CD4-positive, alpha-beta memory T cell (primary cell): ENCODE measurements at regions not wholly inside any gene's neighbourhood (a gene's known extent, or its start where the extent isn't known, plus 50 kb on each side); places are given as distances from the start of the nearest gene placed in this dataset.
A peak's percentile ranks its signal among the peaks of the same experiment; 100 is the strongest.

Experiments used
- CTCF ChIA-PET: fragments of 350-600 bp; sonication (Branson Sonifier 250); formaldehyde crosslinking; loops from one replicate; lab custom pipeline; 2021; ENCODE audit warnings: inconsistent platforms; ENCODE audit not compliant: partially characterized antibody; lab: Charles Lee
- POLR2A ChIA-PET: fragments of 350-600 bp; sonication (Branson Sonifier 250); formaldehyde crosslinking; loops from one replicate; lab custom pipeline; 2021; ENCODE audit not compliant: partially characterized antibody; lab: Charles Lee
- DNase-seq, 5 donors: peaks; one replicate each; pipeline versions ENCODE4 v3.0.0 to v3.0.0-alpha.2; 2020 to 2022; ENCODE audit warnings: mixed read lengths in 1 of 5
- H3K27ac ChIP-seq: one replicate; pipeline ENCODE4 v1.7.0; 2013; ENCODE audit warnings: low read depth, low read length
- H3K27me3 ChIP-seq: 2 replicates; pipeline ENCODE4 v1.7.0; 2013; ENCODE audit warnings: mild to moderate bottlenecking, low read length, moderate library complexity; ENCODE audit not compliant: insufficient read depth
- H3K36me3 ChIP-seq: 2 replicates; pipeline ENCODE4 v1.7.0; 2013; ENCODE audit warnings: mild to moderate bottlenecking, low read length, moderate library complexity; ENCODE audit not compliant: insufficient read depth
- H3K4me1 ChIP-seq: 2 replicates; pipeline ENCODE4 v1.7.0; 2013; ENCODE audit warnings: mild to moderate bottlenecking, low read length, moderate library complexity; ENCODE audit not compliant: insufficient read depth
- H3K4me3 ChIP-seq, 2 donors: one replicate each; pipeline ENCODE4 v1.7.0; 2013; ENCODE audit warnings: low read length in 2 of 2, mild to moderate bottlenecking in 1 of 2
- H3K9me3 ChIP-seq, 2 donors: one replicate each; pipeline ENCODE4 v1.7.0; 2013; ENCODE audit warnings: low read length in 2 of 2, control low read depth in 1 of 2; ENCODE audit not compliant: control insufficient read depth in 1 of 2
- H3K27ac Mint-ChIP-seq, 7 donors: one replicate each; pipeline ENCODE4 v1.8.0; 2020 to 2021; ENCODE audit warnings: mixed read lengths in 7 of 7, mild to moderate bottlenecking in 6 of 7, inconsistent platforms in 3 of 7, moderate library complexity in 3 of 7
- H3K27me3 Mint-ChIP-seq, 2 donors: one replicate each; pipeline ENCODE4 v1.8.0; 2020 to 2021; ENCODE audit warnings: mixed read lengths in 2 of 2
- H3K36me3 Mint-ChIP-seq, 2 donors: one replicate each; pipeline ENCODE4 v1.8.0; 2020 to 2021; ENCODE audit warnings: mixed read lengths in 2 of 2, inconsistent platforms in 1 of 2, mild to moderate bottlenecking in 1 of 2
- H3K4me1 Mint-ChIP-seq, 4 donors: one replicate each; pipeline ENCODE4 v1.8.0; 2020 to 2021; ENCODE audit warnings: mixed read lengths in 4 of 4, mild to moderate bottlenecking in 1 of 4
- H3K4me3 Mint-ChIP-seq, 8 donors: one replicate each; pipeline ENCODE4 v1.8.0; 2020 to 2021; ENCODE audit warnings: mixed read lengths in 8 of 8, mild to moderate bottlenecking in 7 of 8, moderate library complexity in 6 of 8, inconsistent platforms in 3 of 8
- H3K9me3 Mint-ChIP-seq, 8 donors: one replicate each; pipeline ENCODE4 v1.8.0; 2020 to 2021; ENCODE audit warnings: mixed read lengths in 8 of 8, mild to moderate bottlenecking in 5 of 8, inconsistent platforms in 3 of 8, moderate library complexity in 1 of 8
- intact Hi-C: fragments of 100-400 bp; cut with micrococcal nuclease; formaldehyde crosslinking; loops from one replicate; pipeline ENCODE4 v1.15.1; 2023

DNA sequence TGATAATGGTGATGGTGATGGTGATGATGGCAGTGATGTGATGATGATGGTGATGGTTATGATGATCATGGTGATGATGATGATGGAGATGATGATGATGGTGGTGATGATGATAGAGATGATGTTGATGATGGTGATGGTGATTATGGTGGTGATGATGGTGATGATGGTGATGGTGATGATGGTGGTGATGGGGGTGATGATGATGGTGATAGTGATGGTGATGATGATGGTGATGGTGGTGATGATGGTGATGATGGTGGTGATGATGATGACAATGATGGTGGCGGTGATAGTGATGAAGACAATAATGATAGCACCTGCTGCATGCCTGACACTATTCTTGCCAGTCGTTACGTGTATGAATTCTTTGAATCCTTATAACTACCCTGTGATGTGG, 317.9 kb upstream of the AJAP1 start:
- H3K4me3 ChIP-seq = no peak overlapping the region
- no peak for DNase-seq
- H3K27me3 ChIP-seq = no peaks in the 10 kb centered on the region
- Mint-ChIP-seq H3K4me1 (peaks cover 0 to 2% (median 0%) of the 10 kb centered on the region in 4 donors), H3K27ac (peak overlapping the region in 1 of 7 donors; percentile 84), H3K9me3 (peaks cover 0 to 8% (median 5%) of the 10 kb centered on the region in 8 donors), H3K27me3 (peaks cover 0 to 3% of the 10 kb centered on the region in 2 donors), H3K4me3 (no peak overlapping the region), H3K36me3 (no peaks in the 10 kb centered on the region)
- H3K27ac ChIP-seq = no peak overlapping the region
- intact Hi-C loops = no loop called here
- H3K9me3 ChIP-seq = no peaks in the 10 kb centered on the region
- ChIA-PET CTCF (no interaction called here), POLR2A (no interaction called here)
- H3K4me1 ChIP-seq = no peaks in the 10 kb centered on the region
- H3K36me3 ChIP-seq = no peaks in the 10 kb centered on the region

DNA sequence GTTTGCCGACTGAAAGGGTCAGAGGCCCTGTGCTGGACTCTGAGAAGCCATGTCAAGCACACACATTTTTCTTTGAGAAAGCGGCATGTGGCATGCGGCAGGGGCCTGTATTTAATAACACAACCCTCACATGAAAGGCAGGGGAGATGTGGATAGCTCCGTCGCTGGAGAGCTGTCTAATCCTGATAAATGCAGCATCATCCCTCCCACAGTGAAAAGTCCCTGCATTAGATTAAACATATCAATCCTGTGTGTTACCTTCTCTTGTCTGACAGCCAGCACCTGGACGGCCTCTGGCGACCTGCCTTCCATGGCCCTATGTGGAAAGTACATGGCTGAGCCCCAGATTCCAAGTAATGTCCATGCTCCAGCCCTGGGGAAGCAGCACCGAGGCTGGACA, 313.0 kb upstream of the AJAP1 start:
- Histone ChIP-seq H3K36me3 (no peaks in the 10 kb centered on the region), H3K9me3 (no peaks in the 10 kb centered on the region), H3K4me3 (no peak overlapping the region), H3K27ac (no peak overlapping the region), H3K4me1 (no peaks in the 10 kb centered on the region), H3K27me3 (no peaks in the 10 kb centered on the region)
- Mint-ChIP-seq H3K27me3 (peaks cover 0 to 1% of the 10 kb centered on the region in 2 donors), H3K36me3 (no peaks in the 10 kb centered on the region), H3K4me1 (peaks cover 0 to 1% (median 0%) of the 10 kb centered on the region in 4 donors), H3K9me3 (peaks cover 0 to 3% (median under 1%) of the 10 kb centered on the region in 8 donors), H3K27ac (no peak overlapping the region), H3K4me3 (no peak overlapping the region)
- ChIA-PET CTCF (no interaction called here), POLR2A (no interaction called here)
- DNase-seq = no peak
- intact Hi-C loops = no loop called here

DNA sequence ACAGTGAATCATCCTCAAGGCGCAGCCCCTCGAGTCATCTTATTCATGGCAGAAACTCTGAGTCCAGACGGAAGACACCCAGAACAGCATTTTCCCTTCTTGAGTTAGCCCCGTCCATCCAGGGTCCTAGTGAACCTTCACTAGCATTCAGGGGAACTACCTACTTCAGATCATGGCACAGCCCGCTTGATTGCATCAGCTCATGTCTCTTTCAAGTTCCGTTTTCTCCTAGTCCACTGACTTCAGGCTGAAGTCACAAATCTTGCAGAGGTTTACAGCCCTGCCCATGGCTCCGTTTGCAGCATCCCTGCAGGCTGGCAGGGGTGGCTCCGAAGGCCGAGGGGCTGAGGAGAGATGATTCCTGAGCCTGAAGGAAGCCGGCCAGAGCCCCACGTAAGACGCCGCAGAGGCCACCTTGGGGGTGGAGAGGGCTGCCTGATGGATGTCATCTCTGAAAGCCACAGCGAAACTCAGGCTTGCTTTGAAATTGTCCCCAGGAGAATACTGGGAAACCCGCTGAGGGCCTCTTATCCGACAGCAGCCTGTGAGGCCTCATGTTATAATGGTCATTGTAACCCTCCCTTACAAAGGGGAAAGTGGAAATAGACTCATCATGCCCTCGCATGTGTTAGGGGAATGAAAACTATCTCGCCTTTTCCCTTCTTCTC, 310.2 kb upstream of the AJAP1 start:
- Histone ChIP-seq H3K36me3 (no peaks in the 10 kb centered on the region), H3K4me1 (no peaks in the 10 kb centered on the region), H3K27me3 (no peaks in the 10 kb centered on the region), H3K27ac (no peak overlapping the region), H3K4me3 (no peak overlapping the region), H3K9me3 (no peaks in the 10 kb centered on the region)
- Mint-ChIP-seq H3K4me3 (no peak overlapping the region), H3K4me1 (no peaks in the 10 kb centered on the region), H3K27ac (no peak overlapping the region), H3K27me3 (peaks cover 2 to 5% of the 10 kb centered on the region in 2 donors), H3K36me3 (no peaks in the 10 kb centered on the region), H3K9me3 (no peaks in the 10 kb centered on the region)
- intact Hi-C loops = no loop called here
- no peak for DNase-seq
- CTCF ChIA-PET = no interaction called here
- POLR2A ChIA-PET = no interaction called here

DNA sequence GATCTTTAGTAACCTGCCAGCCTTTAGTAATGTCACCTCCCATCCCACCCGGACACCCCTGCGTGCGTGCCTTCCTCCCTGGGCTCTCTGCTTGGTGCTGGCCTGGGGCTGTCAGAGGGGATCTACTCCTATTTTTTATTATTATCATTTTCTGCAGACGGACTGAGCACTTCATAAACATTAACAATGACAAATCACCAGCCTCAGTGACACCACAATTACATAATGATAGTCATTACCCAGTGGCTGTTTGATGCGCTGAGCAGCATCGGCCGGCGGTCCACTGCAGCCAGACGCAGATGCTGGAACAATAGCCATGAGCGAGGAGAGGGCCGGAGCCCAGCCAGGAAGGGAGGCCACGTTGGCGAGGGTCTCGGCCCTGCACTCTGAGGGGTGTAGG, 309.3 kb upstream of the AJAP1 start:
- no peaks in the 10 kb centered on the region for H3K4me1 Mint-ChIP-seq
- H3K27me3 ChIP-seq = no peaks in the 10 kb centered on the region
- H3K36me3 ChIP-seq = no peaks in the 10 kb centered on the region
- intact Hi-C loops = no loop called here
- no peak overlapping the region for H3K27ac Mint-ChIP-seq
- H3K27ac ChIP-seq = no peak overlapping the region
- H3K9me3 Mint-ChIP-seq = peaks cover 0 to 1% (median 0%) of the 10 kb centered on the region in 8 donors
- CTCF ChIA-PET = no interaction called here
- H3K4me1 ChIP-seq = no peaks in the 10 kb centered on the region
- no peak for DNase-seq
- H3K36me3 Mint-ChIP-seq = no peaks in the 10 kb centered on the region
- peaks cover 3 to 6% of the 10 kb centered on the region in 2 donors for H3K27me3 Mint-ChIP-seq
- no peak overlapping the region for H3K4me3 ChIP-seq
- no peaks in the 10 kb centered on the region for H3K9me3 ChIP-seq
- no peak overlapping the region for H3K4me3 Mint-ChIP-seq
- POLR2A ChIA-PET = no interaction called here

DNA sequence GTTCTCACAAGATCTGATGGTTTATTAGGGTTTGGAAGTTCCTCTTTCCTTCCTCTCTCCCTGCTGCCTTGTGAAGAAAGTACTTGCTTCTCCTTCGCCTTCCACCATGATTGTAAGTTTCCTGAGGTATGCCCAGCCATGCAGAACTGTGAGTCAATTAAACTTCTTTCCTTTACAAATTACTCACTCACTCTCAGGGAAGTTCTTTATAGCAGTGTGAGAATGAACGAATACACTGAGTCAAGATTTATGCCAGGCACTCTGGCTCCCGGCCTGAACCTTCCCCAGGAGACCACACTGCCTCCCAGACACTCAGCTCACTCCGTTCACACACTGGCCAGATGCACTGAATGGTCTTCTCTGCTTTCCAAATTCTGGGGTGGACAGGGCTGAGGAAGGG, 308.3 kb upstream of the AJAP1 start:
- H3K4me3 Mint-ChIP-seq = no peak overlapping the region
- ChIA-PET CTCF (no interaction called here), POLR2A (no interaction called here)
- intact Hi-C loops = no loop called here
- H3K4me1 Mint-ChIP-seq = no peaks in the 10 kb centered on the region
- no peaks in the 10 kb centered on the region for H3K36me3 Mint-ChIP-seq
- Histone ChIP-seq H3K27ac (no peak overlapping the region), H3K4me1 (no peaks in the 10 kb centered on the region), H3K36me3 (no peaks in the 10 kb centered on the region), H3K4me3 (no peak overlapping the region), H3K9me3 (no peaks in the 10 kb centered on the region), H3K27me3 (no peaks in the 10 kb centered on the region)
- H3K27me3 Mint-ChIP-seq = peaks cover 3 to 6% of the 10 kb centered on the region in 2 donors
- no peak for DNase-seq
- no peak overlapping the region for H3K27ac Mint-ChIP-seq
- H3K9me3 Mint-ChIP-seq = peaks cover 0 to 1% (median 0%) of the 10 kb centered on the region in 8 donors

DNA sequence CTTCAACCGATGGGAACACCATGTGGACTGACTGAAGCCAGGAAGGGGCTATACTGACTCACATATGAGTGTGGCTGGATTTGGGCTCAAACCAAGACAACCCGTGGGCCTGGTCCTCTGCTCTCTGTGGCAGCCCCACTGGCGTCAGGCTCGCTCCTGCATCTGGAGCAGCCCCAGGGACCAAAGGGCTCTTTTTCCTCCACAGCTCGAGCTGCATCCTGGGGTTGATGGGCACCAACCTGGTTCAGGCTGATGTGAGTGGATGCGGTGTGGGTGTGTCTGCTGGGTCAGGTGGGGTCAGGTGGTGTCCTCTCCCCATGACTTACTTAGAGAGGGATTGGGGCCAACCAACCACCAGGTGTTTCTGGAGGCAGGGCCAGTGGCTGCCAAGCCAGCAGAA, 303.0 kb upstream of the AJAP1 start:
- ChIA-PET POLR2A (no interaction called here), CTCF (no interaction called here)
- H3K36me3 Mint-ChIP-seq = no peaks in the 10 kb centered on the region
- H3K9me3 ChIP-seq = no peaks in the 10 kb centered on the region
- peaks cover 5 to 7% of the 10 kb centered on the region in 2 donors for H3K27me3 Mint-ChIP-seq
- no peak overlapping the region for H3K27ac Mint-ChIP-seq
- DNase-seq = no peak
- H3K4me1 ChIP-seq = no peaks in the 10 kb centered on the region
- no peaks in the 10 kb centered on the region for H3K36me3 ChIP-seq
- H3K4me1 Mint-ChIP-seq = no peaks in the 10 kb centered on the region
- no peak overlapping the region for H3K4me3 ChIP-seq
- intact Hi-C loops = no loop called here
- H3K4me3 Mint-ChIP-seq = no peak overlapping the region
- H3K9me3 Mint-ChIP-seq = peaks cover 0 to 1% (median 0%) of the 10 kb centered on the region in 8 donors
- no peaks in the 10 kb centered on the region for H3K27me3 ChIP-seq
- H3K27ac ChIP-seq = no peak overlapping the region

DNA sequence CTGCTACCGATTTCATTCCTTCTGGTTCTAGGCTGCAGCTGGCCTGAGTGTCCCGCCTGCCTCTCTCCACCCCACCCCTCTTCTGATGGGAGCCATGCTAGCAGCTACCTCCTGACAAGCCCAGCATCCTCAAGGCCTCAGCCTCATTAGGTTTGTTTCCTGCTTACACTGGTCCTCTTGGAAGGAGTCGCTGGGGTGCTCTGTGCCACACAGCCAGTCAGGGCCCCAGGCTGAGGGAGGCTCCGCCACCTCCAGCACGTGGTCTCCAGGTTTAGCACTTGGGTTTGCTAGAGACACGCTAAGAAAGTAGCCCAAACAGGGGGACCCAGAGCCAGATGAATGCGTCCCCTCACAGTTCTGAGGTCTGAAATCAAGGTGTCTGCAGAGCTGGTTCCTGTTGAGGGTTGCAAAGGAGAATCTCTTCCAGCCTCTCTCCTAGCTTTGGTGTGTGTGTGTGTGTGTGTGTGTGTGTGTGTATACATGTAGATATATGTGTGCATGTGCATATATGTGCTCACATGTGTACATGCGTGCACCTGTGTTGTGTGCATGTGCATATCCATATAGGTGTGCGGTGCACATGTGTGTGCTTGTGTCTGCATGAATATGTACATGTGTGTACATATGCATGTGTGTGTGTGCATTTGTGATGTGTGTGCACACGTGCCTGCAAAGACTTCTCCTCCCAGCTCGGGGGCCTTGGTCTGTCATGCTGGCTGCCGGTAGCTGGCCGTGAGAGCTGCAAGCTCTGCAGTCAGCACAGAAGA, 301.1 kb upstream of the AJAP1 start:
- intact Hi-C loops = no loop called here
- POLR2A ChIA-PET = no interaction called here

More for the DNA sequence above, 301.1 kb upstream of the AJAP1 start:
- H3K27ac ChIP-seq = no peak overlapping the region
- no peaks in the 10 kb centered on the region for H3K36me3 ChIP-seq
- no peaks in the 10 kb centered on the region for H3K9me3 ChIP-seq
- peaks cover 3 to 5% of the 10 kb centered on the region in 2 donors for H3K27me3 Mint-ChIP-seq
- no peak overlapping the region for H3K4me3 Mint-ChIP-seq
- no peaks in the 10 kb centered on the region for H3K36me3 Mint-ChIP-seq
- H3K4me3 ChIP-seq = no peak overlapping the region
- H3K9me3 Mint-ChIP-seq = peaks cover 0 to 1% (median 0%) of the 10 kb centered on the region in 8 donors
- H3K27ac Mint-ChIP-seq = no peak overlapping the region
- DNase-seq = no peak
- CTCF ChIA-PET = no interaction called here
- H3K4me1 ChIP-seq = no peaks in the 10 kb centered on the region
- no peaks in the 10 kb centered on the region for H3K27me3 ChIP-seq
- H3K4me1 Mint-ChIP-seq = no peaks in the 10 kb centered on the region
